ENCODE measurements at regions not wholly inside any gene's neighbourhood (a gene's known extent, or its start where the extent isn't known, plus 50 kb on each side); places are given as distances from the start of the nearest gene placed in this dataset.

DNA sequence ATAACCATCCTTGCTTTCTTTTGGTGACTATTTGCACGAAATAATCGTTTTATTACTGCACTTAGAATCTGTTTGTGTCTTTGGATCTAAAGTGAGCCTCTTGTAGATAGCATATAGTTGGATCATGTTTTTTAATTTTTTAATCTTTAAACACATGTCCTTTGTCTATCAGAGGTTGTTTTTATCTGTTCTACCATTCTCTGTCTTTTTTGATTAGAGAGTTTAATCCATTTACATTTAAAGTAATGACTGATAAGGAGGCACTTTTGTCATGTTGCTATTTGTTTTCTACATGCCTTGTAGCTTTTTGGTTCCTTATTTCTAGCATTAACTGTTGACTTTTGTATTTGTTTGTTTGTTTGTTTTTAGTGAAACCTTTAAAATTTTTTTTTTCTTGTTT is 506.2 kb upstream of the RGS6 start:
- TF ChIP-seq, protein P1, sequence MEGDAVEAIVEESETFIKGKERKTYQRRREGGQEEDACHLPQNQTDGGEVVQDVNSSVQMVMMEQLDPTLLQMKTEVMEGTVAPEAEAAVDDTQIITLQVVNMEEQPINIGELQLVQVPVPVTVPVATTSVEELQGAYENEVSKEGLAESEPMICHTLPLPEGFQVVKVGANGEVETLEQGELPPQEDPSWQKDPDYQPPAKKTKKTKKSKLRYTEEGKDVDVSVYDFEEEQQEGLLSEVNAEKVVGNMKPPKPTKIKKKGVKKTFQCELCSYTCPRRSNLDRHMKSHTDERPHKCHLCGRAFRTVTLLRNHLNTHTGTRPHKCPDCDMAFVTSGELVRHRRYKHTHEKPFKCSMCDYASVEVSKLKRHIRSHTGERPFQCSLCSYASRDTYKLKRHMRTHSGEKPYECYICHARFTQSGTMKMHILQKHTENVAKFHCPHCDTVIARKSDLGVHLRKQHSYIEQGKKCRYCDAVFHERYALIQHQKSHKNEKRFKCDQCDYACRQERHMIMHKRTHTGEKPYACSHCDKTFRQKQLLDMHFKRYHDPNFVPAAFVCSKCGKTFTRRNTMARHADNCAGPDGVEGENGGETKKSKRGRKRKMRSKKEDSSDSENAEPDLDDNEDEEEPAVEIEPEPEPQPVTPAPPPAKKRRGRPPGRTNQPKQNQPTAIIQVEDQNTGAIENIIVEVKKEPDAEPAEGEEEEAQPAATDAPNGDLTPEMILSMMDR (IDR thresholded peaks at IDR 0.05): no peak
- Mint-ChIP-seq H3K27ac (no peak overlapping the region), H3K27me3 (no peaks in the 10 kb centered on the region), H3K9me3 (peaks cover 15% of the 10 kb centered on the region), H3K36me3 (ENCODE audit: low read depth) (peaks cover 56% of the 10 kb centered on the region), H3K4me1 (ENCODE audit: low read depth) (peaks cover 15% of the 10 kb centered on the region), H3K4me3 (no peak overlapping the region)
- no peaks in the 10 kb centered on the region for H3K4me1 ChIP-seq (ENCODE audit: insufficient read depth, low read length)
- no peaks in the 10 kb centered on the region for H3K27me3 ChIP-seq (ENCODE audit: control insufficient read depth in 1 of 2, insufficient read depth in 2 of 2, low read length in 2 of 2)
- no peak overlapping the region for H3K4me3 ChIP-seq (ENCODE audit: low read length)
- peaks cover 0 to 22% of the 10 kb centered on the region in 2 experiments for H3K9me3 ChIP-seq (ENCODE audit: control insufficient read depth in 1 of 2, insufficient read depth in 1 of 2, low read length in 2 of 2)
- H3K27ac ChIP-seq (ENCODE audit: low read depth in 1 of 2, low read length in 2 of 2): no peak overlapping the region
- POLR2A ChIA-PET: no interaction called here
- CTCF ChIA-PET: no interaction called here
- intact Hi-C loops (cut with DNase I, micrococcal nuclease): no loop called here
- ATAC-seq (ENCODE audit: poor library complexity): no peak
- DNase-seq: no peak
- H3K36me3 ChIP-seq (ENCODE audit: insufficient read depth, low read length): peaks cover 3% of the 10 kb centered on the region

DNA sequence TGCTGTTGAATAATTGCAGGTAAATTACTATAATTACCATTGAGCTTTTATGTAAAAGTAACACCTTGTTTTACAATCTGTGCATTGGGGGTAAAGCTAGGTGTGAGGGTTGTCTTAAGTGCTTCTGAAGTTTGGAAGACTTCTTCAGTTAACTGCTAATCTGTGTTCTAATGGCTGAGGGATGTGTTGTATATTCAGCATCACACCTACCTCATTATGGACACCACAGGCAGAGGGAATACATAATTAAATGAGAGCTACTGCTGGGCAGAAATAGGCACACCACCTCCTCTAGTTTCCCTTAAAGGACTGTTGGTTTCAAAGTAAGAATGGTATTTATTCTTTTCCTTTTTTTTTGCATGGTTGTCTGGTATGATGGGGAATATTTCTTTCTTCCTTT is 502.3 kb upstream of the RGS6 start:
- intact Hi-C loops (cut with DNase I, micrococcal nuclease): no loop called here
- peaks cover 37% of the 10 kb centered on the region for H3K36me3 Mint-ChIP-seq (ENCODE audit: low read depth)
- ATAC-seq (ENCODE audit: poor library complexity): no peak
- H3K36me3 ChIP-seq (ENCODE audit: insufficient read depth, low read length): no peaks in the 10 kb centered on the region
- peaks cover 29% of the 10 kb centered on the region for H3K4me1 Mint-ChIP-seq (ENCODE audit: low read depth)
- no peak overlapping the region for H3K27ac Mint-ChIP-seq
- TF ChIP-seq, protein P1 (IDR thresholded peaks at IDR 0.05): no peak
- H3K27ac ChIP-seq (ENCODE audit: low read depth in 1 of 2, low read length in 2 of 2): no peak overlapping the region
- CTCF ChIA-PET: interaction anchor here (0.6 to 1.1 kb wide), 2 partner anchors 9 to 38 kb away, joined by 3 read pairs; no protein-coding TSS in a partner anchor
- H3K27me3 ChIP-seq (ENCODE audit: control insufficient read depth in 1 of 2, insufficient read depth in 2 of 2, low read length in 2 of 2): no peaks in the 10 kb centered on the region
- no peaks in the 10 kb centered on the region for H3K27me3 Mint-ChIP-seq
- no peaks in the 10 kb centered on the region for H3K4me1 ChIP-seq (ENCODE audit: insufficient read depth, low read length)
- POLR2A ChIA-PET: interaction anchor here (0.6 kb wide), 1 partner anchor 49 kb away, joined by 5 read pairs; no protein-coding TSS in a partner anchor
- H3K9me3 Mint-ChIP-seq: peaks cover 9% of the 10 kb centered on the region
- H3K9me3 ChIP-seq (ENCODE audit: control insufficient read depth in 1 of 2, insufficient read depth in 1 of 2, low read length in 2 of 2): peaks cover 0 to 20% of the 10 kb centered on the region in 2 experiments
- H3K4me3 Mint-ChIP-seq: no peak overlapping the region
- no peak for DNase-seq
- H3K4me3 ChIP-seq (ENCODE audit: low read length): no peak overlapping the region

DNA sequence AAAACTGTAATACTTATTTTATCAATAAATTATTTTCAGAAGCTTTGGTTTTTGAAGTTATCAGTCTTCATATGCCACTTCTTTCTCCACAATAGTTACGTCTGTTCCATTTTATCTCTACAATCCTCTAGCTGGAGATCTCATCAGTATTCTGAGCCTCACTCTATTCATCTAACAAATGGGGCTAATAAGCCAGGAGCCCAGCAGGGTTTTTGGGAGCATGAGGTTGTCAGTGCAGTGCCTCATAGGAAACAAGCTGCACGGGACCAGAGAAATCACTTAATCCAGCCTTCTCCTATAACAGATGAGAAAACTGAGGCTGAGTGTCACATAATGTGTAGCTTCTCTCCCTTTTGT is 501.9 kb upstream of the RGS6 start:
- intact Hi-C loops (cut with DNase I, micrococcal nuclease): no loop called here
- peaks cover 29% of the 10 kb centered on the region for H3K4me1 Mint-ChIP-seq (ENCODE audit: low read depth)
- ATAC-seq (ENCODE audit: poor library complexity): no peak
- TF ChIP-seq, protein P1 (IDR thresholded peaks at IDR 0.05): no peak
- no peak for DNase-seq
- H3K4me1 ChIP-seq (ENCODE audit: insufficient read depth, low read length): no peaks in the 10 kb centered on the region
- H3K9me3 ChIP-seq (ENCODE audit: control insufficient read depth in 1 of 2, insufficient read depth in 1 of 2, low read length in 2 of 2): peaks cover 0 to 16% of the 10 kb centered on the region in 2 experiments
- H3K9me3 Mint-ChIP-seq: peaks cover 5% of the 10 kb centered on the region
- H3K36me3 ChIP-seq (ENCODE audit: insufficient read depth, low read length): no peaks in the 10 kb centered on the region
- H3K27me3 ChIP-seq (ENCODE audit: control insufficient read depth in 1 of 2, insufficient read depth in 2 of 2, low read length in 2 of 2): no peaks in the 10 kb centered on the region
- H3K4me3 Mint-ChIP-seq: no peak overlapping the region
- H3K27ac ChIP-seq (ENCODE audit: low read depth in 1 of 2, low read length in 2 of 2): no peak overlapping the region
- peaks cover 35% of the 10 kb centered on the region for H3K36me3 Mint-ChIP-seq (ENCODE audit: low read depth)
- CTCF ChIA-PET: interaction anchor here (0.6 to 1.1 kb wide), 2 partner anchors 9 to 38 kb away, joined by 3 read pairs; no protein-coding TSS in a partner anchor
- no peaks in the 10 kb centered on the region for H3K27me3 Mint-ChIP-seq
- POLR2A ChIA-PET: no interaction called here
- H3K4me3 ChIP-seq (ENCODE audit: low read length): no peak overlapping the region
- no peak overlapping the region for H3K27ac Mint-ChIP-seq
